HTR-8/SVneo (cell line): ENCODE measurements at regions not wholly inside any gene's neighbourhood (a gene's known extent, or its start where the extent isn't known, plus 50 kb on each side); places are given as distances from the start of the nearest gene placed in this dataset.
"Not testable (repeated sequence)": the region's sequence is repeated elsewhere in the genome, so short reads cannot be mapped to it uniquely, and the experiment has no call there.

Source experiments
- DNase-seq: peaks from one replicate; pipeline ENCODE4 v3.0.0; 2011; ENCODE audit warnings: low spot score, mixed read lengths; ENCODE audit not compliant: insufficient read length
- FAIRE-seq: peaks from 2 replicates; lab custom pipeline; 2011; peaks lifted over from hg19 to GRCh38; lab: Jason Lieb, UNC

GRCh38 chrX:149420566-149420965 is 84.5 kb downstream of the IDS start:
- FAIRE-seq, result not testable (repeated sequence)

GRCh38 chrX:149398027-149398426 is 107.1 kb downstream of the IDS start:
- DNase-seq, result no peak
- no peak for FAIRE-seq

More at GRCh38 chrX:149420566-149420965, 84.5 kb downstream of the IDS start:
- not testable (repeated sequence) for DNase-seq

- FAIRE-seq (no peak), DNase-seq (no peak)
These were observed 112.2 kb downstream of the IDS start for GRCh38 chrX:149392921-149393320.

- FAIRE-seq, result no peak
- DNase-seq, result no peak
These were observed 121.3 kb downstream of the IDS start for GRCh38 chrX:149383852-149384251.

- DNase-seq, result no peak
- FAIRE-seq, result no peak
These were observed 130.4 kb downstream of the IDS start for GRCh38 chrX:149374751-149375150.

GRCh38 chrX:149372866-149373265 is 132.2 kb downstream of the IDS start:
- DNase-seq (no peak), FAIRE-seq (no peak)

GRCh38 chrX:149371986-149372385 is 133.1 kb downstream of the IDS start:
- DNase-seq (no peak), FAIRE-seq (no peak)

- no peak for FAIRE-seq
- no peak for DNase-seq
These were observed 135.0 kb downstream of the IDS start for GRCh38 chrX:149370097-149370496.

- no peak for DNase-seq
- FAIRE-seq, result no peak
These were observed 139.6 kb downstream of the IDS start for GRCh38 chrX:149365552-149365951.

GRCh38 chrX:149365061-149365460 is 140.0 kb downstream of the IDS start:
- FAIRE-seq, result no peak
- no peak for DNase-seq

GRCh38 chrX:149363965-149364364 is 141.1 kb downstream of the IDS start:
- DNase-seq (no peak), FAIRE-seq (no peak)

- DNase-seq (no peak), FAIRE-seq (no peak)
These were observed 158.8 kb downstream of the IDS start for GRCh38 chrX:149346306-149346705.

- no peak for DNase-seq
- FAIRE-seq, result no peak
These were observed 182.8 kb downstream of the IDS start for GRCh38 chrX:149322316-149322715.

GRCh38 chrX:149313871-149314371 is 191.2 kb downstream of the IDS start:
- no peak for FAIRE-seq
- no peak for DNase-seq

- DNase-seq (no peak), FAIRE-seq (no peak)
These were observed 192.1 kb downstream of the IDS start for GRCh38 chrX:149312988-149313387.

- FAIRE-seq (no peak), DNase-seq (no peak)
These were observed 193.0 kb downstream of the IDS start for GRCh38 chrX:149312097-149312496.

- FAIRE-seq (no peak), DNase-seq (no peak)
These were observed 202.4 kb downstream of the IDS start for GRCh38 chrX:149302705-149303104.

GRCh38 chrX:149298111-149298510 is 207.0 kb downstream of the IDS start:
- FAIRE-seq, result no peak
- DNase-seq, result no peak

- FAIRE-seq (no peak), DNase-seq (no peak)
These were observed 209.0 kb downstream of the IDS start for GRCh38 chrX:149296092-149296491.

- FAIRE-seq (no peak), DNase-seq (peak; percentile 1)
These were observed 218.2 kb downstream of the IDS start for GRCh38 chrX:149286940-149287349.

GRCh38 chrX:149284616-149285015 is 220.5 kb downstream of the IDS start:
- no peak for FAIRE-seq
- no peak for DNase-seq

GRCh38 chrX:149283853-149284252 is 221.3 kb downstream of the IDS start:
- DNase-seq, result no peak
- no peak for FAIRE-seq

- FAIRE-seq (no peak), DNase-seq (no peak)
These were observed 222.2 kb downstream of the IDS start for GRCh38 chrX:149282909-149283308.
